SK-N-SH treated with all-trans-retinoic acid at 6 μM for 48 hours (cell line): ENCODE measurements at regions not wholly inside any gene's neighbourhood (a gene's known extent, or its start where the extent isn't known, plus 50 kb on each side); places are given as distances from the start of the nearest gene placed in this dataset.

Experiments
- ATAC-seq: fragments of 200-7000 bp; cut with Tn5 transposase; 3 replicates; pipeline ENCODE4 v1.9.1; 2020; ENCODE audit warnings: mild to moderate bottlenecking, moderate library complexity
- ARNTL ChIP-seq: fragments of 450-650 bp; formaldehyde crosslinking; IDR thresholded peaks from 2 replicates; pipeline ENCODE4 v1.5.0; 2020; ENCODE audit warnings: low read depth, mild to moderate bottlenecking, moderate library complexity, borderline replicate concordance
- BACH2 ChIP-seq: fragments of 250-450 bp; sonication (Bioruptor Pico); IDR thresholded peaks from 2 replicates; pipeline ENCODE4 v1.9.0; 2021; ENCODE audit warnings: mild to moderate bottlenecking, borderline replicate concordance
- CREB5 ChIP-seq: fragments of 250-450 bp; sonication (Bioruptor Pico); IDR thresholded peaks from 2 replicates; pipeline ENCODE4 v1.5.1; 2020; ENCODE audit warnings: low read depth, mild to moderate bottlenecking, moderate library complexity
- CSDC2 ChIP-seq: fragments of 250-450 bp; sonication (Bioruptor Pico); IDR thresholded peaks from 2 replicates; pipeline ENCODE4 v1.5.0; 2020; ENCODE audit warnings: mild to moderate bottlenecking, moderate library complexity
- CSRNP3 ChIP-seq: fragments of 250-450 bp; sonication (Bioruptor Pico); IDR thresholded peaks from 2 replicates; pipeline ENCODE4 v1.5.1; 2021; ENCODE audit warnings: mild to moderate bottlenecking, moderate library complexity
- ESRRG ChIP-seq: fragments of 250-450 bp; sonication (Bioruptor Pico); IDR thresholded peaks from 2 replicates; pipeline ENCODE4 v1.6.1; 2021; ENCODE audit warnings: mild to moderate bottlenecking
- GLIS3 ChIP-seq: fragments of 250-450 bp; sonication (Bioruptor Pico); IDR thresholded peaks from 2 replicates; pipeline ENCODE4 v1.5.0; 2020; ENCODE audit warnings: mild to moderate bottlenecking, moderate library complexity
- OSR1 ChIP-seq: fragments of 250-450 bp; sonication (Bioruptor Pico); IDR thresholded peaks from 2 replicates; pipeline ENCODE4 v1.8.0; 2022; ENCODE audit warnings: moderate library complexity, mild to moderate bottlenecking, inconsistent platforms
- PATZ1 ChIP-seq: fragments of 250-450 bp; sonication (Bioruptor Pico); IDR thresholded peaks from 2 replicates; pipeline ENCODE4 v1.8.0; 2020; ENCODE audit warnings: mild to moderate bottlenecking, moderate library complexity, borderline replicate concordance
- POU6F1 ChIP-seq: fragments of 250-450 bp; sonication (Bioruptor Pico); IDR thresholded peaks from 2 replicates; pipeline ENCODE4 v1.8.0; 2021; ENCODE audit warnings: low read depth, mild to moderate bottlenecking, moderate library complexity, borderline replicate concordance
- RARB ChIP-seq: fragments of 250-450 bp; sonication (Bioruptor Pico); IDR thresholded peaks from 2 replicates; pipeline ENCODE4 v1.8.0; 2021; ENCODE audit warnings: mild to moderate bottlenecking, moderate library complexity
- SNAI2 ChIP-seq: fragments of 250-450 bp; sonication (Bioruptor Pico); IDR thresholded peaks from 2 replicates; pipeline ENCODE4 v1.5.0; 2020; ENCODE audit warnings: mild to moderate bottlenecking, moderate library complexity
- TCF4 ChIP-seq: fragments of 250-450 bp; sonication (Bioruptor Pico); IDR thresholded peaks from 2 replicates; pipeline ENCODE4 v1.8.0; 2021; ENCODE audit warnings: mild to moderate bottlenecking, moderate library complexity, borderline replicate concordance
- TOX ChIP-seq: fragments of 250-450 bp; sonication (Bioruptor Pico); IDR thresholded peaks from 2 replicates; pipeline ENCODE4 v1.8.0; 2021; ENCODE audit warnings: mild to moderate bottlenecking, moderate library complexity, borderline replicate concordance
- TSHZ2 ChIP-seq: fragments of 250-450 bp; sonication (Bioruptor Pico); IDR thresholded peaks from 2 replicates; pipeline ENCODE4 v1.5.0; 2020; ENCODE audit warnings: mild to moderate bottlenecking, moderate library complexity
- ZC3H10 ChIP-seq: fragments of 250-450 bp; sonication (Bioruptor Pico); IDR thresholded peaks from 2 replicates; pipeline ENCODE4 v1.5.1; 2021; ENCODE audit warnings: mild to moderate bottlenecking, moderate library complexity
- ZFP30 ChIP-seq: fragments of 450-650 bp; formaldehyde crosslinking; IDR thresholded peaks from 2 replicates; pipeline ENCODE4 v1.5.0; 2022; ENCODE audit warnings: mild to moderate bottlenecking, moderate library complexity
- ZNF565 ChIP-seq: fragments of 450-650 bp; formaldehyde crosslinking; conservative IDR thresholded peaks from 2 replicates; pipeline ENCODE4 v1.5.0; 2020; ENCODE audit warnings: low read depth, mild to moderate bottlenecking, moderate library complexity
- ZNF70 ChIP-seq: fragments of 450-650 bp; formaldehyde crosslinking; IDR thresholded peaks from 2 replicates; pipeline ENCODE4 v1.5.0; 2020; ENCODE audit warnings: mild to moderate bottlenecking, moderate library complexity
- ZNF8 ChIP-seq: fragments of 450-650 bp; formaldehyde crosslinking; IDR thresholded peaks from 2 replicates; pipeline ENCODE4 v1.5.0; 2020; ENCODE audit warnings: mild to moderate bottlenecking, moderate library complexity

- TF ChIP-seq GLIS3 (CRISPR knock-in tag) (no peak), CSDC2 (CRISPR knock-in tag) (no peak), BACH2 (CRISPR knock-in tag) (no peak), RARB (no peak), ZC3H10 (CRISPR knock-in tag) (no peak)
- no peak for ATAC-seq
Measured at GRCh38 chr5:39943811-39944210, 519.0 kb upstream of the DAB2 start.

- no peak for ATAC-seq
- TF ChIP-seq ARNTL (CRISPR knock-in tag) (no peak), ESRRG (no peak), CREB5 (CRISPR knock-in tag) (no peak), CSRNP3 (no peak)
Measured at GRCh38 chr5:39942606-39943005, 517.8 kb upstream of the DAB2 start.

- TF ChIP-seq CSDC2 (CRISPR knock-in tag): no peak
- no peak for TF ChIP-seq TCF4
- no peak for TF ChIP-seq OSR1 (CRISPR knock-in tag)
- no peak for TF ChIP-seq GLIS3 (CRISPR knock-in tag)
- TF ChIP-seq ZFP30 (CRISPR knock-in tag): no peak
- ATAC-seq: no peak
Measured at GRCh38 chr5:39941416-39941815, 516.6 kb upstream of the DAB2 start.

GRCh38 chr5:39934830-39935229, 510.1 kb upstream of the DAB2 start:
- ATAC-seq: no peak
- TF ChIP-seq CSDC2 (CRISPR knock-in tag) (no peak), TSHZ2 (CRISPR knock-in tag) (no peak), SNAI2 (CRISPR knock-in tag) (no peak), CSRNP3 (no peak), TOX (CRISPR knock-in tag) (no peak), ZNF70 (CRISPR knock-in tag) (no peak), GLIS3 (CRISPR knock-in tag) (no peak)
- TF ChIP-seq, all 23 proteins: peak for 0

- ATAC-seq: no peak
- TF ChIP-seq RARB: no peak
- no peak for TF ChIP-seq PATZ1 (CRISPR knock-in tag)
- TF ChIP-seq TCF4: no peak
- no peak for TF ChIP-seq POU6F1 (CRISPR knock-in tag)
- no peak for TF ChIP-seq ZNF70 (CRISPR knock-in tag)
- no peak for TF ChIP-seq ZNF8
- no peak for TF ChIP-seq GLIS3 (CRISPR knock-in tag)
- no peak for TF ChIP-seq TOX (CRISPR knock-in tag)
- TF ChIP-seq OSR1 (CRISPR knock-in tag): no peak
- TF ChIP-seq ZNF565 (CRISPR knock-in tag): no peak
- TF ChIP-seq ZC3H10 (CRISPR knock-in tag): no peak
- no peak for TF ChIP-seq TSHZ2 (CRISPR knock-in tag)
Measured at GRCh38 chr5:39933061-39933460, 508.3 kb upstream of the DAB2 start.
